Suprapubic skin (tissue), 4 donors: ENCODE measurements at regions not wholly inside any gene's neighbourhood (a gene's known extent, or its start where the extent isn't known, plus 50 kb on each side); places are given as distances from the start of the nearest gene placed in this dataset.

ENCODE experiments used
- CTCF ChIP-seq, 2 donors: fragments of 200-600 bp in 1 of 2; fragments of 450-650 bp in 1 of 2; sonication (generic) in 1 of 2; IDR thresholded peaks; one replicate each; pipeline ENCODE4 v1.5.1; 2016 to 2019; ENCODE audit warnings: antibody characterized with exemption in 2 of 2, mild to moderate bottlenecking in 1 of 2, moderate library complexity in 1 of 2
- EP300 ChIP-seq: sonication (generic); formaldehyde crosslinking; IDR thresholded peaks from one replicate; pipeline ENCODE4 v1.6.1; 2017; ENCODE audit warnings: antibody characterized with exemption
- POLR2A ChIP-seq, 2 donors: fragments of 450-650 bp; IDR thresholded peaks; one replicate each; pipeline ENCODE4 v1.6.1; 2017; ENCODE audit warnings: antibody characterized with exemption in 2 of 2, mild to moderate bottlenecking in 2 of 2, moderate library complexity in 2 of 2
- POLR2AphosphoS5 ChIP-seq, 3 donors: sonication (generic); formaldehyde crosslinking; IDR thresholded peaks; one replicate each; pipeline ENCODE4 v1.6.1; 2017; ENCODE audit warnings: antibody characterized with exemption in 3 of 3

GRCh38 chr13:34767778-34768177 lies 174.3 kb upstream of the NBEA start:
- TF ChIP-seq CTCF (IDR thresholded peaks at IDR 0.05) = no peak
- TF ChIP-seq POLR2AphosphoS5 (IDR thresholded peaks at IDR 0.05) = no peak
- no peak for TF ChIP-seq POLR2A (IDR thresholded peaks at IDR 0.05)
- TF ChIP-seq EP300 = no peak
